ENCODE measurements at regions not wholly inside any gene's neighbourhood (a gene's known extent, or its start where the extent isn't known, plus 50 kb on each side); places are given as distances from the start of the nearest gene placed in this dataset.

- no peak for DNase-seq
Measured at GRCh38 chr7:31398815-31399214, 58.3 kb upstream of the NEUROD6 start.

GRCh38 chr7:31407178-31407676 is 66.7 kb upstream of the NEUROD6 start:
- no peak for DNase-seq

GRCh38 chr7:31408140-31408729 is 67.7 kb upstream of the NEUROD6 start:
- DNase-seq: peak; percentile 39 to 60

DNA sequence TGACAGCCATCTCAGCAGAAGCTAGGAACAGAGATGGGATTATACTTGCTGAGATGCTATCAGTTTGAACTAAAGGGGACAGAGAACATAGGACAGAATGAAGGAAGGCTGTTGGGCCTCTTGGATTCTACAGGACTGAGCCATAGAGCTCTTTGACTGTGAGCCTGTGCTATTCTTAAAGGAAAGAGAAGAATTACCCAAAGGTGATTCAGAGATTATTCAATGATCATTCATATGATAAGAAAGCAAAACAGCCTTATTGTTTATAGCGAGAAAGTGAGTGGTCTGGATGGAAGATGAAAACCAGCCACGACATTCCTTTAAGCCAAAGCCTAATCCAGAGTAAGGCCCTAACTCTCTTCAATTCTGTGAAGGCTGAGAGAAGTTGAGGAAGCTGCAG is 69.7 kb upstream of the NEUROD6 start:
- DNase-seq: no peak

GRCh38 chr7:31411416-31411815 is 70.9 kb upstream of the NEUROD6 start:
- DNase-seq: no peak

DNA sequence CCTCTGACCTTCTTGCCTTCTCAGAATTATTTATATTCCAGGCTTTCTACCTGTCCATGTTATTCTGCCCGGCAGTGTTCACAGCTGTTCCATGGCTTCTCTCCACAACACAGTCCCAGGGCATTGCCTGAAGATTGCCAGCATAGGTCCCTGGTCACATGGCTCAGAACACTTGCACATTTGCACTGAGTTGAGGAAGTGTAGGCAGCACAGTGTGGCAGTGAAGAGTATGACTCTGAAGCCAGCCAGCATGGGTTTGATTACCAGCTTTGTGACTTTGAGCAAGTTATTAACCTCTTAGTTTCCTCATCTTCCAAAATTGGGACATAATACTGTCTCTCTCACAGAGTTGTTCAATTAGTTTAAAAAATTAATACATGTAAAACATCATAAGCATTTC is 73.2 kb upstream of the NEUROD6 start:
- peak; percentile 36 to 64 for DNase-seq

- DNase-seq: no peak
Measured at GRCh38 chr7:31416381-31416870, 75.9 kb upstream of the NEUROD6 start.

DNA sequence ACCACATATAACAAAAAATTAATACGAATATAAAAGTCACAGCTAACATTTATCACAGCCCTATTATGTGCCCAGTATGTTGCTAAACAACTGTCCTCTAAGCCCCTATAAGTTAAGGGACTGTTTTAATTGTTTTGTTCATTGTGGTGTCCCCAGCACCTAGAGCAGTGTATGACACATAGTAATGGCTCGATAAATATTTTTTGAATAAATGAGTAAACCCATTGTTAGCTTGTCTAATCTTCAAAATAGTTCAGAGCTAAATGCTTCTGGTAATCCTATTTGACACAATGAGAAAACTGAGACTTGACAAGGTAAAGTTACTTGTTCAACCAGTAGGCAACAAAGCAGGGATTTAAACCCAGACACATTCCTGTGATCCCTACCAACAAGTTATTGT is 78.4 kb upstream of the NEUROD6 start:
- no peak for DNase-seq

GRCh38 chr7:31419505-31420055 is 79.1 kb upstream of the NEUROD6 start:
- no peak for DNase-seq

- no peak for DNase-seq
Measured at GRCh38 chr7:31420948-31421347, 80.4 kb upstream of the NEUROD6 start.

GRCh38 chr7:31421607-31422006 is 81.1 kb upstream of the NEUROD6 start:
- DNase-seq: no peak

DNA sequence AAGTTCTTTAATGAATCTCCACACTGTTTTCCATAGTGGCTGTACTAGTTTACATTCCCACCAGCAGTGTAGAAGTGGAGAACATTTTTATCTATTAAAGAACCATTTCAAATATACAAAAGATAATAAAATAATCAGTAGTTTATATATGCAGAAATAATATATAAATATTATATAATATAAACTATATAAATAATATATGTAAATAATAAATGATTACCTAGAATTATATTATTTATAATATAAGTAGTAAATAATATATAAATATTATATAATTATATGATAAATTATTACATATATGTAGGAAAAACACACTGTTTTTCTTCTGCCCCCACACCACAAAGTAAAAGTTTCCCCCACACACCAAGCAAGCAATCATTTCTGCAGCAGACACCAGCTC is 83.5 kb upstream of the NEUROD6 start:
- no peak for DNase-seq

DNA sequence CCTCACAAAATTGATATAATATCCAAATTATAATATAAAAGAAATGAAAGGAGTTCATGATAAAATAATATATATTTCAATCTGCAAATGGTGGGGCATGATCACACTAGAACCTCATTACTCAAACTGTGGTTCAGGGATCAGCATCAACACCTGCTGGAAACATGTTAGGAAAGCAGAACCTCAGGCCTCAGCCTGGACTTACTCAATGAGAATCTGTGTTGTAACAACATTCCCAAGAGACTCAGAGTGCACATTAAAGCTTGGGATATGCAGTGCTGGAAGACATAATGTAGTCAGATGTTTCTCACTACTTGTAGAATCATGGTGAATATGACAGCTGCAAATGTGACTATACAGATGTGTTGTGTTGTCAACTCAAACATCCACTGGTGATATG is 81.7 kb upstream of the ITPRID1 start:
- no peak for DNase-seq

DNA sequence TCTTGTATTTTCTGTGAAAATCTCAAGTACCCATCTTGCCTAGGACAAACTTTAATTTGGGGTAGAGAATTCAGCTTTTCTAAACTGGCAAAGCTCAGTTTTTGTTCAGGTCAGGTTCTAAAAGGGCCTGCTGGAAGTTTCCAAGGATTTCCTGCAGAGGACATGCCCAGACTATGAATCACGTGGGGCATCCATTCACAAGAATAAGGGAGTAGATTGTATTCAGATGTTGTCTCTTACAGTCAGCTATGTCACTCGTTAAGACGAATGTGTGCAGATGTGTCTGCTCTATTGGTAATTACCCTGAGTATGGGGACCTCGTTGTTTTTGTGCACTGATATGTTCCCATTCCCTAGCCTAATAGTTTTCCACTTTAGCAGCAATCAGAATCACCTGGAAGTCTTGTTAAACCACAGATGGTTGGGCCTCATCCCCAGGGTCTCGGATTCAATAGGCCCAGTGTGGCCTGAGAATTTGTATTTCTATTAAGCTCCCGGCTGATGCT is 81.0 kb upstream of the ITPRID1 start:
- DNase-seq: no peak

GRCh38 chr7:31437250-31437865 is 76.5 kb upstream of the ITPRID1 start:
- no peak for DNase-seq

DNA sequence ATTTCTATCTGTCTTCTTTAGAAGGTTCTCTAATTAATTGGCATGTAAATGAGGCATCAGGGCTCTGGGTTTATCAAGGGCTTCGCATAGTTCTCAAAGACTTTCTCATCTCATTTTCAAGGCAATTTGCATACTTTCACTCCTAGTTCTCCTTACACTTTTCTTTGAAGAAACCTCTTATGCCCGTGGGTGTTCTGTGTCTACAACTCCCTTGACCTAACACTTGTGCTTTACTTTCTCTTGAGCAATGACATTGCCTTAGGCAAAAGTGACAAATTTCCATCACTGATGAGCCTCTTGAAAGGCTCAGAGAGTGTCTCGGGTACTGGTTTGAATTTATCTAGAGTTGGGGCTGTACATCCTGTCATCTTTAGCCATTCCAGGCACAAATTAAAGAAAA is 74.7 kb upstream of the ITPRID1 start:
- no peak for DNase-seq

DNA sequence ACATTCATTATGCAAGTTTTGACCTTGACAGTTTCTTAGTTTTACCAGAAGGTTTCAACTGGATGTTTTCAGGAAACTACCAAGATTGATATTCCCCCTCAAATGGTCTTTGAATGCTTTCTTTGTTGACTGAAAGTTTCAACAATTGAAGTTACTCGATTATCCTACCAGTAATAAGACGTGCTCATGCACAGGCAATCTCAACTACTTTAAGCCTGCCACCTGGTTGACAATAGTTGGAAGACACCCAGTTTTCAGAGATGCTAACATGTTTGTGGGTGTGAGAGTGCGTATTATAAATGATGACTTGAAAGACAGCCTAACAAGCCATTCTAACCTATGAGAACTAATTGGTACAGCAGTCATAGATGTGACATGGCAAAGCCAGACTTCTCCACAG is 73.4 kb upstream of the ITPRID1 start:
- DNase-seq: no peak

GRCh38 chr7:31442626-31443025 is 71.3 kb upstream of the ITPRID1 start:
- no peak for DNase-seq

GRCh38 chr7:31443457-31443856 is 70.4 kb upstream of the ITPRID1 start:
- DNase-seq: peak; percentile 74 to 77

DNA sequence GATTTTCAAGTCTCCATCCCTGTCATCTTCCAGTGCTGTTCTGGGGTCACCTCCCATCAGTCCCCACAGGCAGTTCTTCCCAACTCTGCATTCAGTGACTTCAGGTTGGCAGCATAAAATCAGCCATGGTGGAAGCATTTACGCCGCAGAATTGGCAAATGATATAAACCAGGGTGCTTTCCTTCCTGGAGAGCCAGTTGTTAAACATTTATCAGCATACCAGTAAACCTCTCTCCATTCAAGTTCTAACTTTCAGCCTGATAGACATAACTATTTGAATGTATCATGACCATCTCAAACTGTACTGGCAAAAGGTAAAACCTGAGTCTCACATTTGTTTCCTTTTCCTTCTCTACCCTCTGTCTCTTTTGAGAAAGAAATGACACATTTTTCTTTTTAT is 69.7 kb upstream of the ITPRID1 start:
- no peak for DNase-seq

DNA sequence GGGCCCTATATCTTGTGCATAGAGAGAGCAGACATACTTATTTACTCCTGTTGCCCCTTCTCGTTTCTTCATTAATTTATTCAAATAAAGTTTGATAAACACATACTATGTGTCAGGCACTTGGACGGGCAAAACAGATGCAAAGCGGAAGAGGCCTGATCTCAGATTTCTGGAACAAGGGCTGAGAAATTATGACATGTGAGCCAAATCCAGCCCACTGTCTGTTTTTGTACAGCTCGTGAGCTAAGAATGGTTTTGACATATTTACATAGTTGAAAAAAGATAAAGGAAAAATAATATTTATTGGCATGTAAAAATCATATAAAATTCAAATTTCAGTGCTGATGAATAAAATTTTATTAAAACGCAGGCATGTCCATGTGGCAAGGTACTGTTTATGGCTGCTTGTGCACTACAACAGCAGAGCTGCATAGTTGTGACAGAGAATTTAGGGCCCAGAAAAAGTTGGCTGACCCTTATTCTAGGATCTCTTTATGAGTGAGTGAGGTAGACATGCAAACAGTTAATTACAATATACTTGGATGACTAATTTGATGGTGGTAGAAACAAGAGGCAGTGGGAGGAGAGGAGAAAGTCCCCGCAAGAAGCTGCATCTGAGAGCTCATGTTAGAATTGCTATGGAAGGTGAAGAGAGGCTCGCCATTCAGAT is 68.1 kb upstream of the ITPRID1 start:
- no peak for DNase-seq

- no peak for DNase-seq
Measured at GRCh38 chr7:31448649-31449048, 65.2 kb upstream of the ITPRID1 start.

GRCh38 chr7:31455844-31456243 is 58.0 kb upstream of the ITPRID1 start:
- DNase-seq: no peak
